Cardiac muscle cell (in vitro differentiated cells and primary cell): ENCODE measurements at regions not wholly inside any gene's neighbourhood (a gene's known extent, or its start where the extent isn't known, plus 50 kb on each side); places are given as distances from the start of the nearest gene placed in this dataset.

Experiments used
- DNase-seq, 2 donors: peaks; one replicate each; pipeline versions ENCODE4 v3.0.0 to v3.0.0-alpha.2; 2010 to 2017; ENCODE audit warnings: low read depth in 1 of 2, low spot score in 1 of 2
- H3K27ac ChIP-seq: fragments of 200-600 bp; sonication (generic); 2 replicates; pipeline ENCODE4 v1.5.1; 2016
- H3K27me3 ChIP-seq: fragments of 200-600 bp; sonication (generic); 2 replicates; pipeline ENCODE4 v1.6.0; 2016; ENCODE audit warnings: control low read depth
- H3K36me3 ChIP-seq: fragments of 200-600 bp; sonication (generic); 2 replicates; pipeline ENCODE4 v1.5.1; 2016; ENCODE audit warnings: control low read depth
- H3K4me1 ChIP-seq: fragments of 200-600 bp; sonication (generic); 2 replicates; pipeline ENCODE4 v1.8.1; 2017; ENCODE audit warnings: low read depth, mild to moderate bottlenecking, mixed run types
- H3K4me3 ChIP-seq: fragments of 200-600 bp; sonication (generic); 2 replicates; pipeline ENCODE4 v1.5.1; 2016; ENCODE audit warnings: mild to moderate bottlenecking
- H3K9me3 ChIP-seq: fragments of 200-600 bp; sonication (generic); 2 replicates; pipeline ENCODE4 v1.5.1; 2017; ENCODE audit warnings: low read depth, mild to moderate bottlenecking, control low read depth
- TF ChIP-seq, protein P1 (sequence below): IDR thresholded peaks from 2 replicates; pipeline ENCODE4 v1.5.1; 2012; ENCODE audit warnings: low read depth, mild to moderate bottlenecking, low read length

- Histone ChIP-seq H3K27ac (no peak overlapping the region), H3K4me3 (no peak overlapping the region), H3K4me1 (no peaks in the 10 kb centered on the region), H3K36me3 (no peaks in the 10 kb centered on the region), H3K27me3 (no peaks in the 10 kb centered on the region), H3K9me3 (no peaks in the 10 kb centered on the region)
- no peak for DNase-seq
- TF ChIP-seq, protein P1, sequence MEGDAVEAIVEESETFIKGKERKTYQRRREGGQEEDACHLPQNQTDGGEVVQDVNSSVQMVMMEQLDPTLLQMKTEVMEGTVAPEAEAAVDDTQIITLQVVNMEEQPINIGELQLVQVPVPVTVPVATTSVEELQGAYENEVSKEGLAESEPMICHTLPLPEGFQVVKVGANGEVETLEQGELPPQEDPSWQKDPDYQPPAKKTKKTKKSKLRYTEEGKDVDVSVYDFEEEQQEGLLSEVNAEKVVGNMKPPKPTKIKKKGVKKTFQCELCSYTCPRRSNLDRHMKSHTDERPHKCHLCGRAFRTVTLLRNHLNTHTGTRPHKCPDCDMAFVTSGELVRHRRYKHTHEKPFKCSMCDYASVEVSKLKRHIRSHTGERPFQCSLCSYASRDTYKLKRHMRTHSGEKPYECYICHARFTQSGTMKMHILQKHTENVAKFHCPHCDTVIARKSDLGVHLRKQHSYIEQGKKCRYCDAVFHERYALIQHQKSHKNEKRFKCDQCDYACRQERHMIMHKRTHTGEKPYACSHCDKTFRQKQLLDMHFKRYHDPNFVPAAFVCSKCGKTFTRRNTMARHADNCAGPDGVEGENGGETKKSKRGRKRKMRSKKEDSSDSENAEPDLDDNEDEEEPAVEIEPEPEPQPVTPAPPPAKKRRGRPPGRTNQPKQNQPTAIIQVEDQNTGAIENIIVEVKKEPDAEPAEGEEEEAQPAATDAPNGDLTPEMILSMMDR: no peak
These were observed 309.2 kb upstream of the SPTLC3 start for GRCh38 chr20:12699374-12700228.

- Histone ChIP-seq H3K9me3 (no peaks in the 10 kb centered on the region), H3K36me3 (no peaks in the 10 kb centered on the region), H3K27ac (no peak overlapping the region), H3K27me3 (no peaks in the 10 kb centered on the region), H3K4me1 (no peaks in the 10 kb centered on the region), H3K4me3 (no peak overlapping the region)
- TF ChIP-seq, protein P1: no peak
- no peak for DNase-seq
These were observed 308.1 kb upstream of the SPTLC3 start for GRCh38 chr20:12700701-12701100.

DNA sequence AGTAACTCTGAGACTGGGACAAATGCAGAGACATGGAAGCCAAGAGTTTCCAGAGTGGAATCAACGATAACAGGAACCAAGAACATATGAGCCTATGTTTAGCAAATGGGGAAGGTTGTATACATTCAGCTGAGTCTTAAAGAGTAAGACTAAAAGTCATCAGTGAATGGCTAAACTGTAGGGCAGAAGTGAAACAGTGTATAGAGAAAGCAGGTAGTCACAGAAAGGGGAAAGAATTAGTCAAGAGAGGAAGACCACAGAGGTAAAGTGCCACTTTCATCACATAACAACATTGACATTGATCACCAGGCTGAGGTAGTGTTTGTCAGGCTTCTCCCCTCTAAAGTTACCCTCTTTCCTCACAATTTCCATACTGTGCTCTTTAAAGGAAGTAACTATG lies 306.5 kb upstream of the SPTLC3 start:
- no peak overlapping the region for H3K4me3 ChIP-seq
- H3K27ac ChIP-seq: no peak overlapping the region
- H3K9me3 ChIP-seq: no peaks in the 10 kb centered on the region
- H3K36me3 ChIP-seq: no peaks in the 10 kb centered on the region
- H3K27me3 ChIP-seq: no peaks in the 10 kb centered on the region
- DNase-seq: no peak
- H3K4me1 ChIP-seq: no peaks in the 10 kb centered on the region
- TF ChIP-seq, protein P1: no peak

DNA sequence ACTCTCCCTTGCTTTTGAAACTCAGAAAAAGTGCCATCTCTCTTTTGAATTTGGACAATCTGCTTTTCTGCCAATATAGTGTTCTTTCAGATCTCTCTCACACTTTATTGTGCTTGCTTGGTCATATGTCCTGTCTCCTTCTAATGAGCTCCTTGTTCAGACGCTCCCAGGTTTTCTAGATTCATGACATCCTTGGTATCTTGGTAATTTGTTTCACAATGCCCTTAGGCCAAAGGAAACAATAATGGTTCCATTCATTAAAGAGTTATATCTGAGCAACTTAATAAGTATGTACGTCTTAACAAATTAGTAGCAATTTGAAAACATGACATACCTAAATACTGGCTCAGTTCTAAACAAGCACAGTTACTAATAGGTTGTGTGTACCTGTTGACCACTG lies 293.4 kb upstream of the SPTLC3 start:
- Histone ChIP-seq H3K4me1 (no peaks in the 10 kb centered on the region), H3K27me3 (no peaks in the 10 kb centered on the region), H3K4me3 (no peak overlapping the region), H3K36me3 (no peaks in the 10 kb centered on the region), H3K27ac (no peak overlapping the region), H3K9me3 (no peaks in the 10 kb centered on the region)
- TF ChIP-seq, protein P1: no peak
- DNase-seq: no peak

DNA sequence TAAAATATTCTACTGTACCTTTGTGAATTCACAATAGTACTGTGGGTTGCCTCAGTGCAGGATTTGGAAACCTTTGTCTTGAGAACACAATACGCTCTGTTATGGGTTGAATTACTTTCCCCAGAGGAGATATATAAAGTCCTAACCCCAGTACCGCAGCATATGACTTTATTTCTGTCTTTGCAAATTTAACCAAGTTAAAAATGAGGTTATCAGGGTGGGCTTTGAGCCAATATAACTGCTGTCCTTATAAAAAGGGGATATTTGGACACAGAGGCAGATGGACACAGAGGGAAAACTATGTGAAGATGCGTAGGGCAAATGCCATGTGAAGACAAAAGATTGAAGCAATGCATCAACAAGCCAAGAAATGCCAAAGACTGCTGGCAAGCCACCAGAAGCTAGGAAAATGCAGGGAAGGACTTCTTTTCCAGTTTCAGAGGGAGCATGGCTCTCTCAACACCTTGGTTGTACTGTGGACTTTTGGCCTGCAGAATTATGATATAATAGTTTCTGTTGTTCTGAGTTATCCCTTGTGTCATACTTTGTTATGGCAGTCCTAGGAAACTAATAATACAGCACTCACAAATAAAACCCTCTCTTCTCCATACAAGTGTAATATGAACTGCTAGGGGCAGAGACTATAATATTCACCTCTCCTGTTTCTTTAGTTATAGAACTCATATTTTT lies 292.6 kb upstream of the SPTLC3 start:
- Histone ChIP-seq H3K27me3 (no peaks in the 10 kb centered on the region), H3K36me3 (no peaks in the 10 kb centered on the region), H3K27ac (no peak overlapping the region), H3K4me3 (no peak overlapping the region), H3K4me1 (no peaks in the 10 kb centered on the region), H3K9me3 (no peaks in the 10 kb centered on the region)
- TF ChIP-seq, protein P1: no peak
- no peak for DNase-seq
